SK-N-SH treated with all-trans-retinoic acid at 6 μM for 48 hours (cell line): ENCODE measurements at regions not wholly inside any gene's neighbourhood (a gene's known extent, or its start where the extent isn't known, plus 50 kb on each side); places are given as distances from the start of the nearest gene placed in this dataset.

Experiments
- ATAC-seq: fragments of 200-7000 bp; cut with Tn5 transposase; 3 replicates; pipeline ENCODE4 v1.9.1; 2020; ENCODE audit warnings: mild to moderate bottlenecking, moderate library complexity
- BACH2 ChIP-seq: fragments of 250-450 bp; sonication (Bioruptor Pico); IDR thresholded peaks from 2 replicates; pipeline ENCODE4 v1.9.0; 2021; ENCODE audit warnings: mild to moderate bottlenecking, borderline replicate concordance
- CREB5 ChIP-seq: fragments of 250-450 bp; sonication (Bioruptor Pico); IDR thresholded peaks from 2 replicates; pipeline ENCODE4 v1.5.1; 2020; ENCODE audit warnings: low read depth, mild to moderate bottlenecking, moderate library complexity
- CSDC2 ChIP-seq: fragments of 250-450 bp; sonication (Bioruptor Pico); IDR thresholded peaks from 2 replicates; pipeline ENCODE4 v1.5.0; 2020; ENCODE audit warnings: mild to moderate bottlenecking, moderate library complexity
- CSRNP3 ChIP-seq: fragments of 250-450 bp; sonication (Bioruptor Pico); IDR thresholded peaks from 2 replicates; pipeline ENCODE4 v1.5.1; 2021; ENCODE audit warnings: mild to moderate bottlenecking, moderate library complexity
- ESRRG ChIP-seq: fragments of 250-450 bp; sonication (Bioruptor Pico); IDR thresholded peaks from 2 replicates; pipeline ENCODE4 v1.6.1; 2021; ENCODE audit warnings: mild to moderate bottlenecking
- GLIS3 ChIP-seq: fragments of 250-450 bp; sonication (Bioruptor Pico); IDR thresholded peaks from 2 replicates; pipeline ENCODE4 v1.5.0; 2020; ENCODE audit warnings: mild to moderate bottlenecking, moderate library complexity
- ISL1 ChIP-seq: fragments of 250-450 bp; sonication (Bioruptor Pico); IDR thresholded peaks from 2 replicates; pipeline ENCODE4 v2.1.2; 2022; ENCODE audit warnings: mild to moderate bottlenecking, moderate library complexity
- PATZ1 ChIP-seq: fragments of 250-450 bp; sonication (Bioruptor Pico); IDR thresholded peaks from 2 replicates; pipeline ENCODE4 v1.8.0; 2020; ENCODE audit warnings: mild to moderate bottlenecking, moderate library complexity, borderline replicate concordance
- POU6F1 ChIP-seq: fragments of 250-450 bp; sonication (Bioruptor Pico); IDR thresholded peaks from 2 replicates; pipeline ENCODE4 v1.8.0; 2021; ENCODE audit warnings: low read depth, mild to moderate bottlenecking, moderate library complexity, borderline replicate concordance
- RARB ChIP-seq: fragments of 250-450 bp; sonication (Bioruptor Pico); IDR thresholded peaks from 2 replicates; pipeline ENCODE4 v1.8.0; 2021; ENCODE audit warnings: mild to moderate bottlenecking, moderate library complexity
- SNAI2 ChIP-seq: fragments of 250-450 bp; sonication (Bioruptor Pico); IDR thresholded peaks from 2 replicates; pipeline ENCODE4 v1.5.0; 2020; ENCODE audit warnings: mild to moderate bottlenecking, moderate library complexity
- TCF4 ChIP-seq: fragments of 250-450 bp; sonication (Bioruptor Pico); IDR thresholded peaks from 2 replicates; pipeline ENCODE4 v1.8.0; 2021; ENCODE audit warnings: mild to moderate bottlenecking, moderate library complexity, borderline replicate concordance
- TOX ChIP-seq: fragments of 250-450 bp; sonication (Bioruptor Pico); IDR thresholded peaks from 2 replicates; pipeline ENCODE4 v1.8.0; 2021; ENCODE audit warnings: mild to moderate bottlenecking, moderate library complexity, borderline replicate concordance
- TSHZ2 ChIP-seq: fragments of 250-450 bp; sonication (Bioruptor Pico); IDR thresholded peaks from 2 replicates; pipeline ENCODE4 v1.5.0; 2020; ENCODE audit warnings: mild to moderate bottlenecking, moderate library complexity
- ZC3H10 ChIP-seq: fragments of 250-450 bp; sonication (Bioruptor Pico); IDR thresholded peaks from 2 replicates; pipeline ENCODE4 v1.5.1; 2021; ENCODE audit warnings: mild to moderate bottlenecking, moderate library complexity
- ZFP3 ChIP-seq: fragments of 250-450 bp; sonication (Bioruptor Pico); IDR thresholded peaks from 2 replicates; pipeline ENCODE4 v1.5.0; 2020; ENCODE audit warnings: mild to moderate bottlenecking, moderate library complexity
- ZFP30 ChIP-seq: fragments of 450-650 bp; formaldehyde crosslinking; IDR thresholded peaks from 2 replicates; pipeline ENCODE4 v1.5.0; 2022; ENCODE audit warnings: mild to moderate bottlenecking, moderate library complexity
- ZNF70 ChIP-seq: fragments of 450-650 bp; formaldehyde crosslinking; IDR thresholded peaks from 2 replicates; pipeline ENCODE4 v1.5.0; 2020; ENCODE audit warnings: mild to moderate bottlenecking, moderate library complexity
- ZNF8 ChIP-seq: fragments of 450-650 bp; formaldehyde crosslinking; IDR thresholded peaks from 2 replicates; pipeline ENCODE4 v1.5.0; 2020; ENCODE audit warnings: mild to moderate bottlenecking, moderate library complexity

GRCh38 chr2:39871291-39871761, 92.3 kb upstream of the THUMPD2 start:
- peak; percentile 86 for ATAC-seq
- TF ChIP-seq TSHZ2 (CRISPR knock-in tag) (no peak), ISL1 (CRISPR knock-in tag) (peak; percentile 59)

- no peak; the same call in 2 of the 3 replicates for ATAC-seq
- no peak for TF ChIP-seq CSRNP3
- no peak for TF ChIP-seq POU6F1 (CRISPR knock-in tag)
- no peak for TF ChIP-seq ZC3H10
- TF ChIP-seq ZNF70 = no peak
- TF ChIP-seq GLIS3 (CRISPR knock-in tag) = no peak
Observed at GRCh38 chr2:39870871-39871270, 91.8 kb upstream of the THUMPD2 start.

GRCh38 chr2:39867268-39867667, 88.2 kb upstream of the THUMPD2 start:
- TF ChIP-seq ZNF70 = no peak
- TF ChIP-seq ISL1 (CRISPR knock-in tag) = no peak
- no peak for TF ChIP-seq PATZ1 (CRISPR knock-in tag)
- no peak for TF ChIP-seq TSHZ2 (CRISPR knock-in tag)
- TF ChIP-seq TOX (CRISPR knock-in tag) = no peak
- no peak for TF ChIP-seq RARB (CRISPR knock-in tag)
- TF ChIP-seq ZC3H10 = no peak
- TF ChIP-seq BACH2 (CRISPR knock-in tag) = no peak
- TF ChIP-seq CSDC2 (CRISPR knock-in tag) = no peak
- no peak for TF ChIP-seq ZNF8 (CRISPR knock-in tag)
- TF ChIP-seq ESRRG (CRISPR knock-in tag) = no peak
- TF ChIP-seq TCF4 (CRISPR knock-in tag) = no peak
- no peak for TF ChIP-seq POU6F1 (CRISPR knock-in tag)
- TF ChIP-seq SNAI2 (CRISPR knock-in tag) = no peak
- TF ChIP-seq ZFP30 (CRISPR knock-in tag) = no peak
- no peak for TF ChIP-seq ZFP3
- no peak for TF ChIP-seq GLIS3 (CRISPR knock-in tag)
- TF ChIP-seq CREB5 = no peak
- TF ChIP-seq, all 23 proteins: peak for 0

More at GRCh38 chr2:39867268-39867667, 88.2 kb upstream of the THUMPD2 start:
- ATAC-seq = no peak
